ENCODE measurements at regions not wholly inside any gene's neighbourhood (a gene's known extent, or its start where the extent isn't known, plus 50 kb on each side); places are given as distances from the start of the nearest gene placed in this dataset.

DNA sequence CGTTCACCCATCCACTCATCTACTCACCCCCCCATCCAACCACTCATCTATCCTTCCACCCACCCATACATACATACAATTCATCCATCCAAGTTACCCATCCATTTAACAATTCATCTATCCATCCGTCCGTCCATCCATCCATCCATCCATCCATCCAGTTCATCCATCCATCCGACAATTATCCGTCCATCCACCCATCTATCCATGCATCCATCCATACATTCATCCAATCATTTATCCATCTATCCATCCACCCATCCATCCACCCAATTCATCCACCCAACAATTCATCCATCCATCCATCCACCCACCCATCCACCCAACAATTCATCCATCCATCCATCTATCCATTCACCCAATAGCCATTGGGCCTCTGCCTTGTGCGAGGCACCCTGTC is 173.2 kb upstream of the MVB12B start:
- no peak for DNase-seq (ENCODE audit: low spot score)
- no peaks in the 10 kb centered on the region for H3K9me3 ChIP-seq (ENCODE audit: control insufficient read depth in 4 of 4, low read length in 3 of 4)
- peaks cover 2 to 25% (median 15%) of the 10 kb centered on the region in 4 donors for H3K4me1 ChIP-seq (ENCODE audit: control insufficient read depth in 4 of 4, insufficient read depth in 4 of 4, low read length in 3 of 4)
- 76% methylated on average over 6 of the region's 6 CpGs for WGBS
- no peaks in the 10 kb centered on the region for H3K36me3 ChIP-seq (ENCODE audit: control insufficient read depth in 4 of 4, insufficient read depth in 3 of 4, low read depth in 1 of 4, low read length in 3 of 4)
- H3K9ac ChIP-seq (ENCODE audit: low read depth in 1 of 2, low read length in 2 of 2) = no peak overlapping the region
- no peak overlapping the region for H3K4me3 ChIP-seq (ENCODE audit: low read depth in 1 of 3, low read length in 3 of 3)
- H3K27ac ChIP-seq (ENCODE audit: low read depth in 1 of 2, low read length in 2 of 2) = no peak overlapping the region
- H3K27me3 ChIP-seq (ENCODE audit: control insufficient read depth in 4 of 4, insufficient read depth in 4 of 4, low read length in 3 of 4) = no peaks in the 10 kb centered on the region
- TF ChIP-seq HNF4A (conservative IDR thresholded peaks at IDR 0.05) (no peak), YY1 (IDR thresholded peaks at IDR 0.05) (no peak), JUND (IDR thresholded peaks at IDR 0.05) (no peak), HNF4G (IDR thresholded peaks at IDR 0.05) (no peak), FOXA2 (IDR thresholded peaks at IDR 0.05) (no peak), TAF1 (conservative IDR thresholded peaks at IDR 0.05) (no peak), NR2F2 (IDR thresholded peaks at IDR 0.05) (no peak), SP1 (IDR thresholded peaks at IDR 0.05) (no peak), RXRA (IDR thresholded peaks at IDR 0.05) (no peak), RAD21 (IDR thresholded peaks at IDR 0.05) (no peak), GABPA (IDR thresholded peaks at IDR 0.05 in 1 of 2, conservative IDR thresholded peaks at IDR 0.05 in 1 of 2) (no peak)
- TF ChIP-seq, protein P1, sequence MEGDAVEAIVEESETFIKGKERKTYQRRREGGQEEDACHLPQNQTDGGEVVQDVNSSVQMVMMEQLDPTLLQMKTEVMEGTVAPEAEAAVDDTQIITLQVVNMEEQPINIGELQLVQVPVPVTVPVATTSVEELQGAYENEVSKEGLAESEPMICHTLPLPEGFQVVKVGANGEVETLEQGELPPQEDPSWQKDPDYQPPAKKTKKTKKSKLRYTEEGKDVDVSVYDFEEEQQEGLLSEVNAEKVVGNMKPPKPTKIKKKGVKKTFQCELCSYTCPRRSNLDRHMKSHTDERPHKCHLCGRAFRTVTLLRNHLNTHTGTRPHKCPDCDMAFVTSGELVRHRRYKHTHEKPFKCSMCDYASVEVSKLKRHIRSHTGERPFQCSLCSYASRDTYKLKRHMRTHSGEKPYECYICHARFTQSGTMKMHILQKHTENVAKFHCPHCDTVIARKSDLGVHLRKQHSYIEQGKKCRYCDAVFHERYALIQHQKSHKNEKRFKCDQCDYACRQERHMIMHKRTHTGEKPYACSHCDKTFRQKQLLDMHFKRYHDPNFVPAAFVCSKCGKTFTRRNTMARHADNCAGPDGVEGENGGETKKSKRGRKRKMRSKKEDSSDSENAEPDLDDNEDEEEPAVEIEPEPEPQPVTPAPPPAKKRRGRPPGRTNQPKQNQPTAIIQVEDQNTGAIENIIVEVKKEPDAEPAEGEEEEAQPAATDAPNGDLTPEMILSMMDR (IDR thresholded peaks at IDR 0.05; ENCODE audit: low read depth, low read length, missing input control) = no peak
- TF ChIP-seq, protein P2, sequence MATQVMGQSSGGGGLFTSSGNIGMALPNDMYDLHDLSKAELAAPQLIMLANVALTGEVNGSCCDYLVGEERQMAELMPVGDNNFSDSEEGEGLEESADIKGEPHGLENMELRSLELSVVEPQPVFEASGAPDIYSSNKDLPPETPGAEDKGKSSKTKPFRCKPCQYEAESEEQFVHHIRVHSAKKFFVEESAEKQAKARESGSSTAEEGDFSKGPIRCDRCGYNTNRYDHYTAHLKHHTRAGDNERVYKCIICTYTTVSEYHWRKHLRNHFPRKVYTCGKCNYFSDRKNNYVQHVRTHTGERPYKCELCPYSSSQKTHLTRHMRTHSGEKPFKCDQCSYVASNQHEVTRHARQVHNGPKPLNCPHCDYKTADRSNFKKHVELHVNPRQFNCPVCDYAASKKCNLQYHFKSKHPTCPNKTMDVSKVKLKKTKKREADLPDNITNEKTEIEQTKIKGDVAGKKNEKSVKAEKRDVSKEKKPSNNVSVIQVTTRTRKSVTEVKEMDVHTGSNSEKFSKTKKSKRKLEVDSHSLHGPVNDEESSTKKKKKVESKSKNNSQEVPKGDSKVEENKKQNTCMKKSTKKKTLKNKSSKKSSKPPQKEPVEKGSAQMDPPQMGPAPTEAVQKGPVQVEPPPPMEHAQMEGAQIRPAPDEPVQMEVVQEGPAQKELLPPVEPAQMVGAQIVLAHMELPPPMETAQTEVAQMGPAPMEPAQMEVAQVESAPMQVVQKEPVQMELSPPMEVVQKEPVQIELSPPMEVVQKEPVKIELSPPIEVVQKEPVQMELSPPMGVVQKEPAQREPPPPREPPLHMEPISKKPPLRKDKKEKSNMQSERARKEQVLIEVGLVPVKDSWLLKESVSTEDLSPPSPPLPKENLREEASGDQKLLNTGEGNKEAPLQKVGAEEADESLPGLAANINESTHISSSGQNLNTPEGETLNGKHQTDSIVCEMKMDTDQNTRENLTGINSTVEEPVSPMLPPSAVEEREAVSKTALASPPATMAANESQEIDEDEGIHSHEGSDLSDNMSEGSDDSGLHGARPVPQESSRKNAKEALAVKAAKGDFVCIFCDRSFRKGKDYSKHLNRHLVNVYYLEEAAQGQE (IDR thresholded peaks at IDR 0.05) = no peak
- TF ChIP-seq, protein P3, sequence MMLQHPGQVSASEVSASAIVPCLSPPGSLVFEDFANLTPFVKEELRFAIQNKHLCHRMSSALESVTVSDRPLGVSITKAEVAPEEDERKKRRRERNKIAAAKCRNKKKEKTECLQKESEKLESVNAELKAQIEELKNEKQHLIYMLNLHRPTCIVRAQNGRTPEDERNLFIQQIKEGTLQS (IDR thresholded peaks at IDR 0.05) = no peak
- TF ChIP-seq, protein P4, sequence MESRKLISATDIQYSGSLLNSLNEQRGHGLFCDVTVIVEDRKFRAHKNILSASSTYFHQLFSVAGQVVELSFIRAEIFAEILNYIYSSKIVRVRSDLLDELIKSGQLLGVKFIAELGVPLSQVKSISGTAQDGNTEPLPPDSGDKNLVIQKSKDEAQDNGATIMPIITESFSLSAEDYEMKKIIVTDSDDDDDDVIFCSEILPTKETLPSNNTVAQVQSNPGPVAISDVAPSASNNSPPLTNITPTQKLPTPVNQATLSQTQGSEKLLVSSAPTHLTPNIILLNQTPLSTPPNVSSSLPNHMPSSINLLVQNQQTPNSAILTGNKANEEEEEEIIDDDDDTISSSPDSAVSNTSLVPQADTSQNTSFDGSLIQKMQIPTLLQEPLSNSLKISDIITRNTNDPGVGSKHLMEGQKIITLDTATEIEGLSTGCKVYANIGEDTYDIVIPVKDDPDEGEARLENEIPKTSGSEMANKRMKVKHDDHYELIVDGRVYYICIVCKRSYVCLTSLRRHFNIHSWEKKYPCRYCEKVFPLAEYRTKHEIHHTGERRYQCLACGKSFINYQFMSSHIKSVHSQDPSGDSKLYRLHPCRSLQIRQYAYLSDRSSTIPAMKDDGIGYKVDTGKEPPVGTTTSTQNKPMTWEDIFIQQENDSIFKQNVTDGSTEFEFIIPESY (IDR thresholded peaks at IDR 0.05) = no peak

DNA sequence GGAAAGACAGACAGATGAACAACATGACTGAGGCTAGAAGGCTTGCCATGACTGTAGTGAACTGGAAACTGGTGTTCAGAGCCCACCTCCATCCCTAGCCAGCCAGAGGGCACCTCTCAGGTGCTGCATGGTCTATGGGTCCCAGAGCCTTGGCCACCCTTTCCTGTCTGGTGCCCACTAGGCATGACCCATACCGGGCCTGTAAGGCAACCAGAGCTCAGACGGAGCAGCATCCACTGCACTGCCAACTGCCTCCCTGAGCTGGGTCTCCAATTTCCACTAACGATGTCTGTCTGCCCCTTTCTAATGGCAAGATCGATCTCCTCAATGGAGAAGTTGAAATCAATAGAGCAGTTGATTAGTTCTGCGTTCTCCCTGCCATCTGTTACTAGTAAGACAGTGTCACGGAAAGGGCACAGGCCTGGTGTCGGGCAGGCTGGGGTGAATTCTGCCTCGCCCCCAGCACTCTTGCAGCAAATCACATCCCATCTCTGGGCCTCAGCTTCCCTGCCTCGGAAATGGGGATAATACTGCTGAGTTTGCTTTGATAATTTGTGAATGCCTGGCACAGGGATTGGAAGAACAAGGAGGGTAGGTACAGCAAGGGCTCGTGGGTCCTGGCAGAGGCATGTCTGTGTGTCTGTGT is 172.3 kb upstream of the MVB12B start:
- DNase-seq (ENCODE audit: low spot score) = peak; percentile 17
- no peak overlapping the region for H3K4me3 ChIP-seq (ENCODE audit: low read depth in 1 of 3, low read length in 3 of 3)
- H3K9me3 ChIP-seq (ENCODE audit: control insufficient read depth in 4 of 4, low read length in 3 of 4) = no peaks in the 10 kb centered on the region
- no peak for TF ChIP-seq EGR1 (IDR thresholded peaks at IDR 0.05; ENCODE audit: low read depth in 2 of 2)
- TF ChIP-seq, protein P2 (IDR thresholded peaks at IDR 0.05) = no peak
- no peak for TF ChIP-seq TAF1 (conservative IDR thresholded peaks at IDR 0.05)
- TF ChIP-seq GABPA (IDR thresholded peaks at IDR 0.05 in 1 of 2, conservative IDR thresholded peaks at IDR 0.05 in 1 of 2) = no peak
- TF ChIP-seq HNF4G (IDR thresholded peaks at IDR 0.05) = no peak
- TF ChIP-seq FOXA1 (IDR thresholded peaks at IDR 0.05) = no peak
- no peak for TF ChIP-seq NR2F2 (IDR thresholded peaks at IDR 0.05)
- TF ChIP-seq, protein P4 (IDR thresholded peaks at IDR 0.05) = no peak
- H3K36me3 ChIP-seq (ENCODE audit: control insufficient read depth in 4 of 4, insufficient read depth in 3 of 4, low read depth in 1 of 4, low read length in 3 of 4) = no peaks in the 10 kb centered on the region
- no peaks in the 10 kb centered on the region for H3K27me3 ChIP-seq (ENCODE audit: control insufficient read depth in 4 of 4, insufficient read depth in 4 of 4, low read length in 3 of 4)
- no peak overlapping the region for H3K27ac ChIP-seq (ENCODE audit: low read depth in 1 of 2, low read length in 2 of 2)
- peaks cover 2 to 25% (median 15%) of the 10 kb centered on the region in 4 donors for H3K4me1 ChIP-seq (ENCODE audit: control insufficient read depth in 4 of 4, insufficient read depth in 4 of 4, low read length in 3 of 4)
- 92% methylated on average over 10 of the region's 10 CpGs for WGBS
- H3K9ac ChIP-seq (ENCODE audit: low read depth in 1 of 2, low read length in 2 of 2) = no peak overlapping the region
